Endothelial cell of umbilical vein (primary cell): ENCODE measurements at regions not wholly inside any gene's neighbourhood (a gene's known extent, or its start where the extent isn't known, plus 50 kb on each side); places are given as distances from the start of the nearest gene placed in this dataset.

ENCODE experiments used
- CTCF ChIP-seq, 2 donors: IDR thresholded peaks; 1 replicate in 1 of 2; 2 replicates in 1 of 2; pipeline ENCODE4 v1.5.1; 2011; ENCODE audit warnings: low read length in 2 of 2, mild to moderate bottlenecking in 2 of 2, moderate library complexity in 2 of 2, control low read depth in 1 of 2, inconsistent platforms in 1 of 2, low read depth in 1 of 2; ENCODE audit not compliant: insufficient read depth in 1 of 2; ENCODE audit errors: extremely low read depth in 1 of 2
- EZH2 ChIP-seq: IDR thresholded peaks from 2 replicates; pipeline ENCODE4 v1.6.1; 2012; ENCODE audit warnings: borderline replicate concordance, low read depth, mild to moderate bottlenecking, moderate library complexity, low read length, inconsistent platforms; ENCODE audit not compliant: severe bottlenecking
- FOS ChIP-seq: IDR thresholded peaks from 2 replicates; pipeline ENCODE4 v1.6.1; 2011; ENCODE audit warnings: mild to moderate bottlenecking, low read length, moderate library complexity, borderline replicate concordance; ENCODE audit not compliant: insufficient read depth
- GATA2 ChIP-seq: IDR thresholded peaks from 2 replicates; pipeline ENCODE4 v1.7.0; 2011; ENCODE audit warnings: low read depth, mild to moderate bottlenecking, moderate library complexity, mixed read lengths, low read length; ENCODE audit not compliant: insufficient read length, insufficient read depth
- JUN ChIP-seq: IDR thresholded peaks from 2 replicates; pipeline ENCODE4 v1.6.1; 2011; ENCODE audit warnings: borderline replicate concordance, low read depth; ENCODE audit not compliant: insufficient read length, insufficient read depth
- MYC ChIP-seq: IDR thresholded peaks from one replicate; pipeline ENCODE4 v1.6.1; 2011; ENCODE audit warnings: mild to moderate bottlenecking, low read depth, low read length
- POLR2A ChIP-seq: IDR thresholded peaks from 2 replicates; pipeline ENCODE4 v1.6.1; 2012; ENCODE audit warnings: low read depth, mild to moderate bottlenecking, control low read depth, low read length
- POLR2AphosphoS5 ChIP-seq: IDR thresholded peaks from 2 replicates; pipeline ENCODE4 v1.6.1; 2012; ENCODE audit warnings: low read depth, mild to moderate bottlenecking, control low read depth, low read length, moderate library complexity; ENCODE audit not compliant: insufficient read depth
- TF ChIP-seq, protein P1 (sequence below): IDR thresholded peaks from 2 replicates; pipeline ENCODE4 v1.6.1; 2011; ENCODE audit not compliant: insufficient read depth, insufficient read length

DNA sequence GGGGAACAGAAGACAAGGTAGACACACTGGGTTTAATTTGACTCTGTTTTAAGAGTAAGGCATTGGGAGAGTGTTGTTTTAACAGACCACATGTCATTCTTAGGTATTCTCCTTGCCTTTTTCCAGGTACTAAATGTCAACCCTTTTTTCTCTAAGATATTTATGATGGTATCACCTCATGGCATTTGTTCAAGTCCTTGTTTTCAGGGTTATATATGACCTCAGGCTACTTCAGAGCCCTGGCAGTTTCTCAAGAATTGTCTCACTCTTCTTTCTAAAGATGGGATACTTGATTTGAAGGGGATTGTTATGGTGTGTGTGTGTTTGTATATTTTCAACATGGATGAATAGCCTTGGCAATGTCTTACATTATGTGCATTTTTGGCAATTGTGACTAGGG is 131.1 kb upstream of the ACTBL2 start:
- TF ChIP-seq GATA2 (no peak), POLR2AphosphoS5 (no peak), CTCF (IDR thresholded peaks at IDR 0.05; ENCODE audit: extremely low read depth in 1 of 2, insufficient read depth in 1 of 2, low read depth in 1 of 2, low read length in 2 of 2) (no peak), POLR2A (no peak), EZH2 (no peak), FOS (no peak), JUN (no peak), MYC (no peak)
- TF ChIP-seq, protein P1, sequence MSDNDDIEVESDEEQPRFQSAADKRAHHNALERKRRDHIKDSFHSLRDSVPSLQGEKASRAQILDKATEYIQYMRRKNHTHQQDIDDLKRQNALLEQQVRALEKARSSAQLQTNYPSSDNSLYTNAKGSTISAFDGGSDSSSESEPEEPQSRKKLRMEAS, result no peak
